Esophagus muscularis mucosa (tissue), 4 donors: ENCODE measurements at regions not wholly inside any gene's neighbourhood (a gene's known extent, or its start where the extent isn't known, plus 50 kb on each side); places are given as distances from the start of the nearest gene placed in this dataset.

Source experiments
- EP300 ChIP-seq: sonication (generic); formaldehyde crosslinking; IDR thresholded peaks from one replicate; pipeline ENCODE4 v1.6.1; 2017; ENCODE audit warnings: antibody characterized with exemption
- POLR2A ChIP-seq: fragments of 450-650 bp; IDR thresholded peaks from one replicate; pipeline ENCODE4 v1.6.1; 2017; ENCODE audit warnings: antibody characterized with exemption, moderate library complexity, mild to moderate bottlenecking, low read depth
- POLR2AphosphoS5 ChIP-seq, 2 donors: sonication (generic); formaldehyde crosslinking; IDR thresholded peaks; one replicate each; pipeline ENCODE4 v1.6.1; 2017; ENCODE audit warnings: antibody characterized with exemption in 2 of 2
- TF ChIP-seq, protein P1 (sequence below), 3 experiments: fragments of 200-600 bp in 2 of 3; fragments of 450-650 bp in 1 of 3; sonication (generic) in 2 of 3; IDR thresholded peaks; one replicate each; pipeline ENCODE4 v1.5.1; 2017 to 2019; ENCODE audit warnings: antibody characterized with exemption in 3 of 3, mild to moderate bottlenecking in 2 of 3, moderate library complexity in 1 of 3

- TF ChIP-seq POLR2A, result no peak
- TF ChIP-seq, protein P1, sequence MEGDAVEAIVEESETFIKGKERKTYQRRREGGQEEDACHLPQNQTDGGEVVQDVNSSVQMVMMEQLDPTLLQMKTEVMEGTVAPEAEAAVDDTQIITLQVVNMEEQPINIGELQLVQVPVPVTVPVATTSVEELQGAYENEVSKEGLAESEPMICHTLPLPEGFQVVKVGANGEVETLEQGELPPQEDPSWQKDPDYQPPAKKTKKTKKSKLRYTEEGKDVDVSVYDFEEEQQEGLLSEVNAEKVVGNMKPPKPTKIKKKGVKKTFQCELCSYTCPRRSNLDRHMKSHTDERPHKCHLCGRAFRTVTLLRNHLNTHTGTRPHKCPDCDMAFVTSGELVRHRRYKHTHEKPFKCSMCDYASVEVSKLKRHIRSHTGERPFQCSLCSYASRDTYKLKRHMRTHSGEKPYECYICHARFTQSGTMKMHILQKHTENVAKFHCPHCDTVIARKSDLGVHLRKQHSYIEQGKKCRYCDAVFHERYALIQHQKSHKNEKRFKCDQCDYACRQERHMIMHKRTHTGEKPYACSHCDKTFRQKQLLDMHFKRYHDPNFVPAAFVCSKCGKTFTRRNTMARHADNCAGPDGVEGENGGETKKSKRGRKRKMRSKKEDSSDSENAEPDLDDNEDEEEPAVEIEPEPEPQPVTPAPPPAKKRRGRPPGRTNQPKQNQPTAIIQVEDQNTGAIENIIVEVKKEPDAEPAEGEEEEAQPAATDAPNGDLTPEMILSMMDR (IDR thresholded peaks at IDR 0.05), result no peak
- no peak for TF ChIP-seq POLR2AphosphoS5 (IDR thresholded peaks at IDR 0.05)
- TF ChIP-seq EP300, result no peak
Measured at GRCh38 chr13:85174291-85174690, 624.9 kb downstream of the SLITRK6 start.
